ENCODE measurements at regions not wholly inside any gene's neighbourhood (a gene's known extent, or its start where the extent isn't known, plus 50 kb on each side); places are given as distances from the start of the nearest gene placed in this dataset.

- TF ChIP-seq CTCF (IDR thresholded peaks at IDR 0.05) = no peak
- no peak for TF ChIP-seq POLR2A (IDR thresholded peaks at IDR 0.05)
Measured at GRCh38 chr19:29383696-29384095, 142.1 kb upstream of the VSTM2B start.
